GM12875 (cell line): ENCODE measurements at regions not wholly inside any gene's neighbourhood (a gene's known extent, or its start where the extent isn't known, plus 50 kb on each side); places are given as distances from the start of the nearest gene placed in this dataset.
A peak's percentile ranks its signal among the peaks of the same experiment; 100 is the strongest.

Source experiments
- H3K4me3 ChIP-seq: one replicate; pipeline ENCODE4 v1.5.1; 2011; ENCODE audit warnings: low read depth, low read length, control low read depth
- CTCF ChIP-seq: IDR thresholded peaks from 2 replicates; pipeline ENCODE4 v1.5.1; 2011; ENCODE audit warnings: low read depth, mild to moderate bottlenecking, control low read depth, inconsistent platforms, low read length, moderate library complexity, borderline replicate concordance; ENCODE audit not compliant: insufficient read depth

- no peak for TF ChIP-seq CTCF
These were observed 79.0 kb upstream of the TCF7L2 start for GRCh38 chr10:112871021-112871420.

DNA sequence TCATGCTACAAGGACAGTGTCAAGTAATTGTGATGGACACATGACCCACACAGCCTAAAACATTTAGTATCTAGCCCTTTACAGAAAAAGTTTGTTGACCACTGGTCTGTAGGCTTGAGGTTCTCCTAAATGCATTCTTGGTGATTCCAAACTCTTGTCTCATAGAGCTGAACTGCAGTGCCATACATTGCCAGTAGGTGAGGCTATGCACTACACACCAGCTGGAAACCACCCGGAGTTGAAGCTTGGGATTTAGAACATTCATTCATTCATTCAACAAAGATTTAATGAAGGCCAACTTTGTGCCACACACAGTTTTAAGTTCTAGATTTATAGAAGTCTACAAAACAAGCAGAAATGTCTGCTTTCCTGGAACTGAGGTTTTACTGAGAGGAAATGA, 77.3 kb upstream of the TCF7L2 start:
- TF ChIP-seq CTCF: peak; percentile 42
- H3K4me3 ChIP-seq: no peak overlapping the region

More at GRCh38 chr10:112871021-112871420, 79.0 kb upstream of the TCF7L2 start:
- no peak overlapping the region for H3K4me3 ChIP-seq

DNA sequence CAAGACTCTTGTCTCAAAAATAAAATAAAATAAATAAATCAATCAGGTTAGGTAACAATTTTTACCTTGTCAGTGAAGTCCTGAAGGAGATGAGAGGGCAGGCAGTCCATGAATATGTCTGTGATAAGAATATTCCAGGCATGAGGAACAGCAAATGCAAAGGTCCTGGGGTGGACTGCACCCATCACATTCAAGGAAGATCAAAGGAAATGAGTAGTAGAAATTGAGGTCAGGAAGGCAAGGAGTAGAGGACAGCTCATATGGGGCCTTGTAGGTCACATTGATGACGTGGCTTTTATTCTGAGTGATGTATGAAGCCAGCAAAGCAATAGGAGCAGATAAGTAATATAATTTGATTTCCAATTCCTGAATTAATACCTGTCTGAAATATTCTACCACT, 76.5 kb upstream of the TCF7L2 start:
- H3K4me3 ChIP-seq: no peak overlapping the region
- no peak for TF ChIP-seq CTCF

- TF ChIP-seq CTCF: no peak
- H3K4me3 ChIP-seq: no peak overlapping the region
These were observed 75.1 kb upstream of the TCF7L2 start for GRCh38 chr10:112874982-112875381.

GRCh38 chr10:112875476-112876267, 74.4 kb upstream of the TCF7L2 start:
- no peak overlapping the region for H3K4me3 ChIP-seq
- TF ChIP-seq CTCF: no peak

GRCh38 chr10:112880633-112881530, 69.2 kb upstream of the TCF7L2 start:
- TF ChIP-seq CTCF: no peak

More at GRCh38 chr10:112880633-112881530, 69.2 kb upstream of the TCF7L2 start:
- H3K4me3 ChIP-seq: no peak overlapping the region
